HG02571 (cell line): ENCODE measurements at regions not wholly inside any gene's neighbourhood (a gene's known extent, or its start where the extent isn't known, plus 50 kb on each side); places are given as distances from the start of the nearest gene placed in this dataset.

Experiments used
- ATAC-seq: cut with Tn5 transposase; IDR thresholded peaks from one replicate; pipeline ENCODE4 v1.9.1; 2021; ENCODE audit warnings: mild to moderate bottlenecking, moderate library complexity; ENCODE audit not compliant: unreplicated experiment

- no peak for ATAC-seq
These were observed 78.2 kb downstream of the IRF2BPL start for GRCh38 chr14:76950055-76951020.

- no peak for ATAC-seq
These were observed 79.5 kb downstream of the IRF2BPL start for GRCh38 chr14:76948976-76949375.

- no peak for ATAC-seq
These were observed 80.1 kb downstream of the IRF2BPL start for GRCh38 chr14:76948213-76948947.

- ATAC-seq, result no peak
These were observed 80.7 kb downstream of the IRF2BPL start for GRCh38 chr14:76947838-76948184.

GRCh38 chr14:76947078-76947837 is 81.2 kb downstream of the IRF2BPL start:
- peak; percentile 82 for ATAC-seq

- ATAC-seq, result peak; percentile 4
These were observed 81.8 kb downstream of the IRF2BPL start for GRCh38 chr14:76946753-76947077.

GRCh38 chr14:76943072-76943471 is 85.4 kb downstream of the IRF2BPL start:
- no peak for ATAC-seq

GRCh38 chr14:76941946-76942805 is 86.3 kb downstream of the IRF2BPL start:
- ATAC-seq, result no peak

- no peak for ATAC-seq
These were observed 87.0 kb downstream of the IRF2BPL start for GRCh38 chr14:76941544-76941943.

- no peak for ATAC-seq
These were observed 88.3 kb downstream of the IRF2BPL start for GRCh38 chr14:76940021-76940760.

- ATAC-seq, result no peak
These were observed 89.3 kb downstream of the IRF2BPL start for GRCh38 chr14:76939015-76939742.

GRCh38 chr14:76938092-76938500 is 90.4 kb downstream of the IRF2BPL start:
- ATAC-seq, result no peak

GRCh38 chr14:76937181-76938091 is 91.1 kb downstream of the IRF2BPL start:
- no peak for ATAC-seq

GRCh38 chr14:76936483-76936882 is 92.0 kb downstream of the IRF2BPL start:
- ATAC-seq, result no peak

- no peak for ATAC-seq
These were observed 95.0 kb downstream of the IRF2BPL start for GRCh38 chr14:76933515-76933914.

GRCh38 chr14:76931631-76932402 is 96.7 kb downstream of the IRF2BPL start:
- ATAC-seq, result no peak

GRCh38 chr14:76930549-76930948 is 98.0 kb downstream of the IRF2BPL start:
- ATAC-seq, result no peak
